RWPE1 (cell line): ENCODE measurements at regions not wholly inside any gene's neighbourhood (a gene's known extent, or its start where the extent isn't known, plus 50 kb on each side); places are given as distances from the start of the nearest gene placed in this dataset.

Experiments
- CTCF ChIA-PET: fragments of 350-600 bp; sonication (Branson Sonifier 250); formaldehyde crosslinking; extraction: SDS; loops from one replicate; lab custom pipeline; 2021; lab: Yijun Ruan, JAX
- POLR2A ChIA-PET: fragments of 400-600 bp; formaldehyde crosslinking; extraction: SDS; loops from one replicate; lab custom pipeline; 2020; ENCODE audit warnings: antibody characterized with exemption; ENCODE audit not compliant: low non-redundant PET; lab: Yijun Ruan, JAX
- DNase-seq: peaks from one replicate; pipeline ENCODE4 v3.0.0; 2012; ENCODE audit warnings: low spot score
- H3K27ac ChIP-seq: fragments of 450-650 bp; 2 replicates; pipeline ENCODE4 v1.5.1; 2017
- CTCF ChIP-seq: fragments of 450-650 bp; conservative IDR thresholded peaks from 2 replicates; pipeline ENCODE4 v1.5.1; 2017; ENCODE audit warnings: low read depth, mild to moderate bottlenecking

GRCh38 chr6:15913573-15913972, 215.3 kb upstream of the MYLIP start:
- H3K27ac ChIP-seq, result no peak overlapping the region
- no peak for TF ChIP-seq CTCF
- DNase-seq, result no peak
- ChIA-PET POLR2A (no interaction called here), CTCF (interaction anchor here (0.7 kb wide), 1 partner anchor 707 kb away, joined by 4 read pairs; no protein-coding TSS in a partner anchor)

- no peak overlapping the region for H3K27ac ChIP-seq
- CTCF ChIA-PET, result interaction anchor here (0.5 to 0.7 kb wide), 2 partner anchors 23 to 706 kb away, joined by 4 to 5 read pairs; no protein-coding TSS in a partner anchor
- POLR2A ChIA-PET, result no interaction called here
- DNase-seq, result no peak
- no peak for TF ChIP-seq CTCF
Measured at GRCh38 chr6:15912505-15913400, 216.1 kb upstream of the MYLIP start.

- ChIA-PET POLR2A (no interaction called here), CTCF (no interaction called here)
- no peak for TF ChIP-seq CTCF
- DNase-seq, result no peak
- H3K27ac ChIP-seq, result no peak overlapping the region
Measured at GRCh38 chr6:15911753-15912504, 217.0 kb upstream of the MYLIP start.

- no peak overlapping the region for H3K27ac ChIP-seq
- CTCF ChIA-PET, result no interaction called here
- POLR2A ChIA-PET, result no interaction called here
- TF ChIP-seq CTCF, result no peak
- no peak for DNase-seq
Measured at GRCh38 chr6:15909290-15910070, 219.4 kb upstream of the MYLIP start.

- TF ChIP-seq CTCF, result no peak
Measured at GRCh38 chr6:15908871-15909270, 220.0 kb upstream of the MYLIP start.

More at GRCh38 chr6:15908871-15909270, 220.0 kb upstream of the MYLIP start:
- no peak for DNase-seq
- ChIA-PET CTCF (interaction anchor here (0.7 kb wide), 1 partner anchor 70 kb away, joined by 4 read pairs; no protein-coding TSS in a partner anchor), POLR2A (no interaction called here)
- H3K27ac ChIP-seq, result no peak overlapping the region
